HG03378 (cell line): ENCODE measurements at regions not wholly inside any gene's neighbourhood (a gene's known extent, or its start where the extent isn't known, plus 50 kb on each side); places are given as distances from the start of the nearest gene placed in this dataset.
"Not testable (repeated sequence)": the region's sequence is repeated elsewhere in the genome, so short reads cannot be mapped to it uniquely, and the experiment has no call there.

Source experiments
- ATAC-seq: cut with Tn5 transposase; IDR thresholded peaks from one replicate; pipeline ENCODE4 v1.9.1; 2021; ENCODE audit warnings: mild to moderate bottlenecking, moderate library complexity; ENCODE audit not compliant: unreplicated experiment

DNA sequence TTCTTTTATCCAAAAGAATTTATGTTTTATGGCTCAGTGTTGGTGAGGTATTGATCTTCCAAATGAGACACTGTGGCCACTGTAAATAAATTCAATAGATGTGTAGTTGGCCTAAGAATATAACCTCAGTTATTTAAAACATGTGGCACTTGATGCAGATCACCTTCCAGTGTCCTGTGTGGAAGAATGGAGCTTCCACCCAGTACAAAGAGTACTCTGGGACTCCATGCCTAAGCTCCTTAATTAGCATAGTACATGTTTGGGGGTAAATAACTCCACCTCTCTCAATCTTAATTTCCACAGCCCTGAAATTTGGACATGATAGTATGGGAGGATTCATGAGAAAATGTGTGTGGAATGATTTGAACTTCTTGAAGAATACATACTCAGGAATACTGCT, 105.7 kb downstream of the SPDYE17 start:
- ATAC-seq, result not testable (repeated sequence)

DNA sequence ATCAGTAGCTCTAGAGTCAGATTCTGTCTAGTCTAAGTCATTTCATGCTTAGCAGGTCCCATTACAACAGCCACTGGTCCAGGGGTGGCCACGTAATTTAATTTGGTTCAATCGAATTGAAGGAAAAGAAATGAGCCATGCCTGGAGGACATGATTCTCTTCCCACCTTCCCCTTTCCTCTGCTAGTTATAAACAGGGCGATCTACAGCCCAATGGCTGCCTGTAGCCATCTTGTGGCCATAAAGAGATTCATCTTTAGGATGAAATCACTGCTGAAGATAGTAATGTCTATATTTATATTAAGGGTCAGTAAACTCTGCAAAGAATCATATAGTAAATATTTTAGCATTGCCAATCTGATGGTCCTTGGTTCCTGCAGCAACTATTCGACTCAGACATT, 107.4 kb downstream of the SPDYE17 start:
- not testable (repeated sequence) for ATAC-seq

DNA sequence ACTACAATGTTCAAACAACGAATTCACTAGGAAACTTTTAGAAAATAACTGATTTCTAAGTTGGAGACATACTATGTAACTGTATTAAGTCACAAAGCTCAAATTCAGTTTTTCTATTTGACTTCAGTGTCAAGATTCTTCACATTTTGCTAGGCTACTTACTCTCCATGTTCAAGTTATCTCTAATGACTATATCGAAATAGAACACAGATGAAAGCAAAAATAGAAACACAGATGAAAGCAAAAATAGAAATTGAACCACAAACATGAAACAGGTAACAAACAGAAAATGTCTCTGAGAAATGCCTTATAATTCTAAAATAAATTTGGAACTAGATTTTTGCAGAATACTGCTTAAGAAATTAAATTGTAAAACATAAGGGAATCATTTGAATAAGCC, 113.5 kb downstream of the SPDYE17 start:
- not testable (repeated sequence) for ATAC-seq

DNA sequence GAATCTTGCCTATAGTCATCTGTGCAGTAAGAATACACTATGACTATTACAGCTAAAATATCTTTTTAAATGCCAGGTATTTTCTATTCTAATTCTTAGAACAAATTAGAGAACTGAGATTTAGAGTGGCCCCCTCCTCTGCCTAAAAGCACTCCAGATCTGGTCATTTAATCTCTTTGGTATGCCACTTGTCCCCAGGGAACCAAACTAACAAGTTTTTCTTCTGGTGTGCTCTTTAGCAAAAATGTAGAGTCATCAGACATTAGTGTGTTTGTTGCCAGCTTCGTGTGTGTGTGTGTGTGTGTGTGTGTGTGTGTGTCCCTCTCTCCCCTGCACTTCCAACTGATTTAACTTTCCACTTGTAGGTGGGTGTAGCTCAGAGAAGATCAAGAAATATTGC, 117.8 kb downstream of the SPDYE17 start:
- ATAC-seq, result peak; percentile 57

DNA sequence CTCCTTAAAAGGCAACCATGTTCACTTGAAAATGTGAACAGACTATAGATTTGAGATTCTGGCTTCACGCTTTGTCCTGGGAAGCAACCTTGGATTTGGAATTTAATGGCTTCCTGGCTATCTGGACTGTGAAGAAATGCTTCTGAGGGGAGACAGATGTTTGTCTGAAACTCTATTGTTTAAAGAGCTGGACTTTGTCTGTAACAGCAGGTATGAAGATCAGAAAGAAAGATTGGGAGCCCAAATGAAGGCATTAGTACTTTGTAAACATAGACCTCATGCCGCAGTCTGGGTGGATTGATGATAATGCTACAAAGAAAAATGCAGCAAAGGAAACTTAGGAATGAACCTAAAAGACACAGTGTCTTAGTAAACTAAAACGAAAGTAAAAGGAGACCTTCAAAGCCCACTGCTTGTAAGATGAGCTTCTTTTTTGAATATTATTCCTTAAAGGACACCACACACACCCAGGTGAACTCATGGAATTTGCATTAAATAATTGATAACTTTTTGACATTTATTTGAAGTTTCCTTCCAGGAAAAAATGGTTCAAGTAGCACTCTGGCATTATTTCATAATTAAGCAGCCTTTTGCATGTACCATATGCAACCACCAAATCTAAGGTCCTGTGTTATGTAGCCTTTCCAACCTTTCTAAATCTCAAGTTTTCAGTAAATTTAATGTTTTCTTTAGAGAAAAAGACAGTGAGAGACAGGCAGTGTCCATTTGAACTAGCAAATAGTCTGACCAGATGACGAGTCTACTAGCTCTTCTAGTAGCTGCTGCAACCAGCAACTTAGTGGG, 119.9 kb downstream of the SPDYE17 start:
- ATAC-seq, result not testable (repeated sequence)

DNA sequence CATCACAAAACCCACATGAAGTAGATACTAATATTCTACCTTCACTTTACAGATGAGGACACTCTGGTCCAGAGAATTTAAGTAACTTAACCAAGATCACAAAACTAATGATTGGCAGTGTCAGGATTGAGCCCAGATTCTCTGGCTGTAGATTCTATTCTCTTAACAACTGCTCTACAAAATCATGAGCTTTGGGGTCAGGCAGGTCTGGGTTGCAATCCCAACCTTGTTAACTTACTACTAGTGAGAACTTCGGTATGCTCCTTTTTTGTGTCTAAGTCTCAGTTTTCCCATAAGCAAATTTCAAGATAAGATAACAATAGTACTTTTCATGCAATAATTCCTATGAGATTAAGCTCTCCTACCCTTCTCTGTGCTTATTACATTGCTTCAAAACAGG, 127.5 kb downstream of the SPDYE17 start:
- not testable (repeated sequence) for ATAC-seq

DNA sequence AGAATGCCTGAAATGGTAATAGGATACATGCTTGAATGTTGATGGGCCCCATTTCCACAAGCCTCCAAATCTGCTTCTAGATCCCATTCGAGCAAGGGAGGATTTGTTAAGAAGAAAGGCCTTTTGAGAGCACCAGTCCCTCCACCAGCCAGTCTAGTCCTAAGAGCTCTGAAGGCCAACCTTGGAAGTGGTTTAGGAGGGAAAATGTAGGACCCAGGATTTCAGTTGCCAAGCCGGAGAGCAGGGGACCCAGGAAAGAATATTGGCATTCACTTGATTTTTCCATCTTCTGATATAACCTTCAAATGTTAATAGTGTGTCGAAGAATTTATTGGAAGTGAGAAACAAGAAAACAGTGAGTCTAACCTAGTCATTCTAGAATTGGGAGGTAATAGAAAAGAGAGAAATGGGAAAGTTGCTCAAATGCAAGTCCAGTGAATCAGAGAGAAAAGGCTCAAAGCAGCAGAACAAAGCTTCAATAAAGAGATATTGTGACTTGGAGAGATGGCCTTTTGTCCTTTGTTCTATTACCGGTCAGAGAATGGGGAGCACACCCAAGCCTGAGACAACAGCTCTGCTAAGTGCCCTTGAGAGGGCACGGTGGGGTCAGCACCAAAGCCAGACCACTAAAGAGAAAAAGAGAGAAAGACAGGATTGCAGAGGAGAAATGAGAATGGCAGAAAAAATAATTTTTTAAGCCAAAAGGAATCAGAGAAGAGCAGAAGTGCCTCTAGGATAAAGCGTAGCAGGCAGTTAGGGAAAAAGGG, 130.0 kb downstream of the SPDYE17 start:
- ATAC-seq, result not testable (repeated sequence)

DNA sequence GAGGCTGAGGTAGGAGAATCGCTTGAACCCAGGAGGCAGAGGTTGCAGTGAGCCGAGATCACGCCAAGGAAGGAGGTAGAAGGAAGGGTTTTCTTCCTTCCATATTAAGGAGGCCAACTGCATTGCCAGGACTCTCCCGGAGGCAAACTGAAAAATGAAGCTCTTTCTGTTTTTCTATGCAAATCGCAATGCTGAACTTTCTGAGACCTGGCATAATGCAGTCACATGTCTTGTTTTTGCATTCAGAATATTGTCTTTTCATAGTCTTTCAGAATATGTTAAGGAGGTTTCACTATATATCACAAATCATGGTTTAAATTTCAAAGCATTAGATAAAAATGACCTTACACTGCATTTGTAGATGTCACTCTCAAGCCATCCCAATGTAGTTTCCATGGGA, 133.4 kb downstream of the SPDYE17 start:
- ATAC-seq, result not testable (repeated sequence)

DNA sequence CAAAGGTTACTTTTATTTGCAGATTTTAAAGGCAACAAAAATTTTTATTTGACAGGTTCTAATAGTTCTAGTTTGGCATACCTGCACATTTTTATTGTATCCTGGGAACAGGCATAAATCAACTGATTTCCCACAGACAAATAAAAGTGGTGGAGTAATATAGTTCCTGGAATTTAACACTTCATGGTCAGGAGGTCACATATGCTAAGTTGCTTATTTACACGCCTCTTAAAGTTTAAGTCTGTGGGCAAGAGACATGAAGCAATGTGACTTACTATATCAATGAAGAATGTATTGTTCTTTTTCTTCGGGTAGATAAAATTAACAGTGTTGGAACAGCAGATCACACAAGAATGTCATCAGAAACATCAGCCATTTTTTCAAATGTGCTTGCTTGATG, 135.2 kb downstream of the SPDYE17 start:
- not testable (repeated sequence) for ATAC-seq

DNA sequence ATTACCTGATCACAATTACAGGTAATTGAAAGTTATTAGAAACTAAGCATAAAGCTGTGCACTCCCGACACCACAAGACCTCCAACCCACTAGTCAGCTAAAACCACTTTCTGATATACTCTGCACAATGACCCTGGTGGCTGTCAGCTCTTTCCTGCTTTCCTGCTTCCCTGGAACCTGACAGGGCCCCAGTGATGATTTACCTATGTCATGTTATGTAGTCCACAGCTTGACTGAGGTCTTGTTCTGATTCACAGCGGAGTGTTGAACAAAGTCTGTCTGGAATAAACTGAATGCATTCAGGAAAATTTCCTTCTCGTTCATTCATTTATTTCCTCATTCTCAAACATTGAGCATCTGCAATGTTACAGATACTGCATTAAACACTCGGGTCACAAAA, 136.5 kb downstream of the SPDYE17 start:
- not testable (repeated sequence) for ATAC-seq

DNA sequence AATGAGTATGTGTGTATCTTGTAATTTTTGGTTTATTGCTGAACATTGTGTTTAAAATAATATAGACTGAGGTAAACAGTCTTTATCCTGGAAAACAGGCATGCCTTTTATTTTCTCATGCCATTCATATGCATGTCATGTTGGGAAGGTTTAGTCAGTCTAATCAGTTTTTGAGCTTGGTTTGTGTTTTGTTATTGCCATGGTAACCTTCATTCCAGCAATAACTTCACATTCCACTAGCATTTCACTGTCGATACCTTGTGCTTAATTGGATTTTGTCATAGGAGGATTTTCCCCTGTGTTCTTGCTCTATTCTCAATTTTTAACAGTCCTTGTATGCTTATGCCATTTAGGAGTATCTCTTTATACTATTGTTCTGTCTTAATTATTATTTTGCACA, 140.4 kb downstream of the SPDYE17 start:
- not testable (repeated sequence) for ATAC-seq

DNA sequence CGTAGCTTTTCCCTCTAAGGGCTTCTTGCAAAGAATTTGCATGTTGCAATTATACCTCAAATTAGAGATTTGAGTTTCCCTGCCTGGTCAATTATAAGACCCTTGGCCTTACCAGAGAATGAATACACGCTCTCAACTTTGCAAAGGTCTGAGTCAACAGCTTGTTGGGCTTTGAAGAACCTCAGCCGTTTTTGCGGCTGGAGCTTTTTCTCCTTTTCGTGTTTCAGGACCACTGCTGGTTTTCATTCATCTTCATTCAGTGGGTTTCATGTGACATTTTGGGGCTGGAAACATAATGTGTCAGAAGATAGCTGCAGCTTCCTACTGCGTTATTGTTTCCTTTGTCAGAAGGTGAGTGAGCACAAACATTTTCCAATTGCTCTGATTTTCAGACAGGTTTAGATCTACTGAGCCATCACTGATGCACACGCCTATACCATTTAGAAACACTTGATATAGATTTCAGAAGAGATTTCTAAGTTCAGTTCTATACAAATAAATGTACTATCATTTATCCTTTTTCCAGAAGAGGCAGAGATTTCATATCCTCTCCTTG, 152.3 kb downstream of the SPDYE17 start:
- not testable (repeated sequence) for ATAC-seq

DNA sequence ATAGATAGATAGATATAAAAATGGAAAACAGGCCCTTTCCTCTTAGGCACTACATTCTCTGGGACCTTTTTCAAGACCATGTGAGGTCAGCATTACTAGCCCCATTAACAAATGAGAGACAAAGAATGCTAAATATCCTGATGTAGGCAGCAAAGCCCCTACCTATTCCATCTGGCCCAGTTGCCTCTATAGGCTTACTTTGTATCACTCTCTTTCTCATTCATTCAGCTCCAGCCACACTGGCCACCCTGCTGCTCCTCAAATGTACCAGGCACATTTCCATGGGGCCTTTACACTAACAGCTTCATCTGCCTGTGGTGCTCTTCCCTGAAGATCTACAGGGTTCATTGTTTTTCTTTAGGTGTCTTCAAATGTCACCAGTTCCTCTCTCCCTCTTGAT, 156.4 kb downstream of the SPDYE17 start:
- ATAC-seq, result not testable (repeated sequence)

DNA sequence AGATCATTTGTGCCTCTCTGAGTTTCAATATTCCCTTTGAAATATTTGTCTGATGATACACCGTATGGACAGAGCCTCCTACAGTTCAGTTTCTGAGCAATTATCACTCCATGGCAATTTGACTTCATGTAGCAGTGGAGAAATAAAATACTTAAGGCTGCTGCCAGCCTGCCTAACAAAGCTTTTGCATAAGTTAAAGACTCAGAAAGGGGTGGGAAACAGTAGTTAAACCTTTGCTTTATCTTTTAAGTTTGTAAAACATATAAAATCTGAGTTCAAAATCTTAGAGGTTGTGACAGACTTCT, 161.7 kb downstream of the SPDYE17 start:
- not testable (repeated sequence) for ATAC-seq

DNA sequence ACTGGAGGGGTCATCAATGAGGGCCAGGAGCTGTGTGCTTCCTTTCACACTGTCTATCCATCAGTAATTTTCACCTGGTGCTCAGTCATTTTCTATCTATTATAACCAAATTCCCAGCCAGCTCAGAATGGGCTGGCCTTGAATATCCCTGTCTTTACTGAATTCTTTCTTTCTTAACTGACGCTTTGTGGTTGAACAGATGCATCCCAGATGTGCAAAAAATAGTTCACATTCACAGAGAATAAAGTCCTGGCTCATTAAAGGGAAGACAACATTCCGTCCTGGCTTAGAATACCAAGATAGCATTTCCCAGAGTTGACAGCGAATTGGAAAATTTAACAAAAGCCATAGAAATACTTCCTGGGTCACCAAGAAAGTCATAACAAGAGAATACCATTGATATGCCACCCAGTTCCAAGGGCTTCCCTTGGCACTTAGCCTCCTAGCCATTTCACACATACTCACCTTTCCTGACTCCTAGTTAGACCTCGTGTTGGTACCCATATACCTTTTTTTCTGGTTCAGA, 164.7 kb downstream of the SPDYE17 start:
- not testable (repeated sequence) for ATAC-seq

DNA sequence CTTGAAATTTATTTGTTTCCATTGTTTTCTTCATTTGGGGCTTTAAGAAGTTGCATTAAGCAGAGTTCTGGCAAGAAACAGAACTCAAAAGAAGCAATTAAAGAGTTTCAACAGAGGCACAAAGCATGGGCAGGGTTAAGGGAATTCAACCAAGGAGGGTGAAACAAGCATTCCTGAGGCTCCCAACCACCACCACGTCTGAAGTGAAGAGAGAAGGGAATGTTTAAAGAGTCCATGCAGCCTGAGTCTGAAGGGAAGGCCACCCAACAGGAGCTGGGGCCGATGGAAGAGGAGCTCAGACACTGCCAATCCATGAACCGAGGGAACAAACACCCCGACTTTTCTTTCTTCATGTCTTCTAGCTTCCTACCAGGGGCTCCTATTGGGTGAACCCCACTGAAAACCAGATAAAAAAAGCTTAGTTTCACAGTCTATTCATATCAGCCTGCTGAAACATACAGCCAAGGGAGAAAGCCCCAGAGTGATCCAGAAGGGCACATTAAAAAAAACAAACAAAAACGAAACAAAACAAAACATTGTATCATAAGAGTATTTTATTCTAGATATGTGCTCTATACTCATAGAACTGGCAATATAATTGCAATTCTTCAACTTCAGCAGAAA, 168.9 kb downstream of the SPDYE17 start:
- peak; percentile 42 for ATAC-seq

DNA sequence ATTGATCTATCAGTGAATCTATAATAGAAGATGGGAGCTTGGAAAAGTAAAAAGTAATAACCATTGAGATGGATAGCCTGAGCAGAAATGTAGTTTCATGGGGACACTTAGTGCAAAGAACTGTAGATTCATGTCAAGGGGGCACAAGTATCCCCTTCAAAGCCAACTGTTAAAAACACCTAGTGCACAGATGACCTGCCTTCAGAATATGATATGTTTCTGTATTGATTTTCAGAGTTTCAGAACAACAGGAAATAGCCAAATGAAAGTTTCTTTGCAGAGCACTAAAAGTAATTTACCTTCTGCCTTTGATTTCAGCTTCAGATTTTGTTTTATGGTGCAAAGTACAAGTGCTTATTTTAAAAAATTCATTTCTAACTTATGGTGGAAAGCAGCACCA, 169.9 kb downstream of the SPDYE17 start:
- not testable (repeated sequence) for ATAC-seq

DNA sequence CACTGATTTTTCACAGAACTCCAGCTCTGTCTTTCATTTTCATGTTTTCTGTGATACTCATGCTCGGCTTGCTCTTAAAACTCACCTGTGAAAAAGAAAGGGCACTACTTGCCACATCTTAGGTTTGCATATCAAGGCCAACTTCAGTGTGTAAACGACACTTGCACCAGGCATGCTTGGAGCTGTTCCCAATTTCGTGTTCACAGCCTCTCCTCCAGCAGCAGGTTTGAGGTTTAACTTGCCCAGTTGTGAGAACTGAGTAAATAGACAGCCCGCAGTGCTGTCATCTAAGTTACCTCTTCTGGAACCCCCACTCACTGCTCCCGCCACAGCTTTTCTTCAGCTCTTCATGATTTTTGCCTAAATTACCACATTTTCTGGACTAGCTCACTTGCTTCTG, 172.2 kb downstream of the SPDYE17 start:
- not testable (repeated sequence) for ATAC-seq

DNA sequence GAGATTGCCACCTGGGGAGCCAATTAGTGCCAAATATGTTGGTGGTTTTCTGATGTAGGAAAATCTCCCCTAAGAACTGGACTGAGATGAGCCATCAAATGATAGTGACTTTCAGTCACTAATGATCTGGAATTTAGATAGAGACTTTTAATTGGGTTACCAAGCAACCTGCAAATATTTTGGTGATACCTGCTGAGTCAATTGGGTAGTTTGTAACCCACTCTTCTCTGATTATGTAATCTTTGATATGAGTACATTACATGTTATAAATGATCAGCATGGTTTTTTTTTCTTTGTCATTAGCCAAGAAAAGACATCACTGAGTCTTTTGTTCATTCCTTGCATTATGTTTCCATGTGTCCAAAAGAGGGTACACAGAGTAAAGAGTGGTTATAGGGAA, 177.5 kb downstream of the SPDYE17 start:
- ATAC-seq, result not testable (repeated sequence)

DNA sequence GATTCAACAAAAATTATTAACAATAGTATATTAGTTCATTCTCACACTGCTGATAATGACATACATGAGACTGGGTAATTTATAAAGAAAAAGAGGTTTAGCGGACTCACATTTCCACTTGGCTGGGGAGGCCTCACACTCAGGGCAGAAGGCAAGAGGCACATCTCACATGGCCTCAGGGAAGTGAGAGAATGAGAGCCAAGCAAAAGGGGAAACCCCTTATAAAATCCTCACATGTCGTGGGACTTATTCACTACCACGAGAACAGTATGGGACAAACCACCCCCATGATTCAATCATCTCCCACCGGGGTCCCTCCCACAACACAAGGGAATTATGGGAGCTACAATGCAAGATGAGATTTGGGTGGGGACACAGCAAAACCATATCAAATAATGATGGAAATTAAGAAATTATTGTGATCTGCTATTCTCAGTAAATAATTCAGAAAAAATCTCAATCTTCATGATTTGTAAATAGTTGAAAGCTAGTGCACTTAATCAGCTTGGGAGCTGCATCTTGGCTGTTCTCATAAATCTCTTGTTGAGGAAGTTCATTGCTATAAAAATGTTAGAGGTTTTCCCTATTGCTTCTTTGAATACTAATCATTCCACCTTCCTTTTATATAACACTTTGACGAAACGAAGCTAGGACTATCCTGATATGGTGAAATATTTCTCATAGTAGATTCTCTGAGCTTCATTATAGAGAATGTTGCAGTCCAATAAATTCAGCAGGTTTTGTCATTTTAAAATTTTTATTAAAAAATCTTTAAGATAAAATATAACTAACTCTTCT, 179.2 kb downstream of the SPDYE17 start:
- ATAC-seq, result not testable (repeated sequence)
